COR-L47 (cell line): ENCODE measurements at regions not wholly inside any gene's neighbourhood (a gene's known extent, or its start where the extent isn't known, plus 50 kb on each side); places are given as distances from the start of the nearest gene placed in this dataset.
"Not testable (repeated sequence)": the region's sequence is repeated elsewhere in the genome, so short reads cannot be mapped to it uniquely, and the experiment has no call there.

Experiments
- DNase-seq: peaks from one replicate; lab custom pipeline; 2025; lab: John Stamatoyannopoulos, UW

DNA sequence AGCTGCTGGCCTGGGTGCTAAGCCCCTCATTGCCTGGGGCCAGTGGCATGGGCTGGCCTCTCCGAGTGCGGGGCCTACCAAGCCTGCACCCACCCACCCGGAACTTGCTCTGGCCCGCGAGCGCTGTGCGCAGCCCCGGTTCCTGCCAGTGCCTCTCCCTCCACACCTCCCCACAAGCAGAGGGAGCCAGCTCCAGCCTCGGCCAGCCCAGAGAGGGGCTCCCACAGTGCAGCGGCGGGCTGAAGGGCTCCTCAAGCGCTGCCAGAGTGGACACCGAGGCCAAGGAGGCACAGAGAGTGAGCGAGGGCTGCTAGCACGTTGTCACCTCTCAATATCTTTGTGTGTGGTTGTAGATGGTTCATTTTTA lies 74.8 kb upstream of the ATP1A1 start:
- DNase-seq, result not testable (repeated sequence)

DNA sequence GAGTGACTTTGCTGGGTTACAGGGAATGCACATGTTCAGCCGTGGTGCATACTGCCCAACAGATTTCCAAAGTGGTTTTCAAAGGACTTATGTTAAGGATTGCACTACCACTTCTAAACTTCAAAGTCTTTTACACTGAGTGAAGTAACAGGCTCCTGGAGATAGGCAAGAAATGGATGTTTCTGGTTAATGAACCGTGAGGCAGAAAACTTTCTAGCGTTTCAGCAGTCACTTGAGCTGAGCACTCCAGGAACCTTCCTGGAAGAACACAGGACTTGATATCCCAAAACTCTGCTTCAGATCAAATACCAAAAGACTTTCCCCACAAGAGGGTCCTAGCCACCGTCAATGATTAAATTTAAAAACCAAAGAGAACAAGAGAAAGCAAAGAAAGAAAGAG lies 74.3 kb upstream of the ATP1A1 start:
- DNase-seq, result no peak

DNA sequence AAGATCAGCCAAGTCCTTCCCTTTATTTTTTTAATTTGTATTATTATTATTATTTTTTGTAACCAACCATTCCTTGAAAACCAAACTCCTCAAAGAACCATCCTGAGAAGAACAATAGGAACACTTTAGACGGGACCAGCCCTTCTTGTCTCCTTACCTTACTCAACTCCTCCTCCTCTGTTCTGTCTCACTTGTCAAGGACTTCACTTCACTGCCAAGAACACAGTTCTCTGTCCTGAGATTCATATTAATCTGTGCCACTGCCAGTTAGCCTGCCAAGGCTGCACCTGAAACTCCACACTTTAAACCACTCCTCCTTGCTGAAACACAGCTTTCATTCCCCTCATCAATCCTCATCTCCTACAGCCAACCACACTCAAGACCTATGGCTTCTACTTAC lies 73.8 kb upstream of the ATP1A1 start:
- DNase-seq, result no peak

DNA sequence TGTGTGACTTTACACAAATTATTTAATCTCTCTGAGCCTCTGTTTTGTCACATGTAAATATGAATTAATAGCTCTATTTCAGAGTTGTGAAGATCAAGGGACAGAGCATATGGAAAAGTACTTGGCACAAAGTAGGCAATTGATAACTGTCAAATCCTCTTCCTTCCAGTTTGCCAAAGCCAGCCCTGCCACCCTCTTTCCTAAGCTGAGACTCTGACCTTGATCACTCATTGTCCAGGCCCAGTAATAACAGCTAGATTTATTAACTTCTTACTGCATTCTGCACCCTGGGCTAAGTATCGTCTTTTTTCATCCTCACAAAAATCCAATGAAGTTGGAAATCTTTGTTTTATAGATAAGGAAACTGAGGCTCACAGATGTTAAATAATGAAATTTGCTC lies 70.8 kb upstream of the ATP1A1 start:
- DNase-seq, result no peak

DNA sequence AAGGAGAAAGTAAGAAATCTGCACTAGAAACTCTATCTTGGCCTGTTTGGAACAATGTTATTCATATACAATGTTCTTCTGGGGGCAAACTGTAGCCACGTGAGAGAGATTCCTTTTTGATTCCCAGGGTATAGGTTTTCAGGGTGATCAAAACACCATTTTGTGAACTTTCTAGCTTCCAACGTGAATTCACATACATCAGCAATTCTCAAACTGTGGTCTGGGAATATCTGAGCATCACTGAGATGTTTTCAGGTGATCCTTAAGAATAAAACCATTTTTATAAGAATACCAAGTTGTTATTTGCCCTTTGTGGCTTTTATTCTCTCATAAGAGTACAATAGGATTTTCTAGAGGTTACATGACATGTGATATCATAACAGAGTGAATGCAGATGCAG lies 66.9 kb upstream of the ATP1A1 start:
- no peak for DNase-seq

DNA sequence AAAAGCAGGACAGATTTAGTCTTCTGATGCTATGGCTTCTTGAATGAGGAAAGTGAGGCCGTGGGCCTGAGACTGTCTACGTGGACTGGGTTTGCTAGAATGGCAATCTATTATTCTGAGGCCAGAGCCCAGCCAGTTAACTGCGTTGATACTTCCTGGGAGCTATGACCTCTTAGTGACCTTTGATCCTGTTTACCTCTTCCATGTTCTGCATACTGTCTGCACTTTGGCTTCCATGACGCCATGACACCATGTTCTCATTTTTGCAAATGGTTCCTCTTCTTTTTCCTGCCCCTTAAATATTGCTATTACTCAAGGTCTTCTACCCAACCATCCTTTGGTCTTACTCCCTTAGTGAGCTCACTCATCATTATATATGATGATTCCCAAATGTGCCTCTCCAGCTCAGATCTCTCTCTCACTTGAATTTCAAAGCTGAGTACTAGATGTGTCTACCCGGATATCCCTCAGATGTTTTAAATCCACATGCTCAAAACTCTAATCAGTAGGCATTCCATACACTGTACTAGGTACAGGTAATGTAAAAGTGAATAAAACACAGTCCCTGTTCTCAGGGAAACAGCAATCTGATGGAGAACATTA lies 66.1 kb upstream of the ATP1A1 start:
- no peak for DNase-seq

DNA sequence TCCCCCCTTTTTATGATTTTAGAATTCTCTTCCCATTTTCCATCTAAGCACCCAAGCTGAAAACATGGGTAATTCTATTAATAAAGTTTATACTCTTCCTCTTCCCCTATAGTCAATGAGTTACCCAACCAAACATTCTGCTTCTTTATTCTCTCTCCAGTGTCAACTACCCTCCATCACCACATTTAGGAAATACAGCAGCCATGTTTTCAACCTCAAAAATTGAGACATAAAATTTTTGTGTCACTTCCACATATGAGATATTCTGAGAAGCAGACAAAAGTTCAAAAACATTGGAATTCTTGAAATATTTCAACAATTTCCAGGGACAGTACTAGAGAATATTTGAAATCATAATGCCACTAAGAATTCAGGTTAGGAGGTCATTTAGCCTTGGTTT lies 64.8 kb upstream of the ATP1A1 start:
- DNase-seq, result no peak

DNA sequence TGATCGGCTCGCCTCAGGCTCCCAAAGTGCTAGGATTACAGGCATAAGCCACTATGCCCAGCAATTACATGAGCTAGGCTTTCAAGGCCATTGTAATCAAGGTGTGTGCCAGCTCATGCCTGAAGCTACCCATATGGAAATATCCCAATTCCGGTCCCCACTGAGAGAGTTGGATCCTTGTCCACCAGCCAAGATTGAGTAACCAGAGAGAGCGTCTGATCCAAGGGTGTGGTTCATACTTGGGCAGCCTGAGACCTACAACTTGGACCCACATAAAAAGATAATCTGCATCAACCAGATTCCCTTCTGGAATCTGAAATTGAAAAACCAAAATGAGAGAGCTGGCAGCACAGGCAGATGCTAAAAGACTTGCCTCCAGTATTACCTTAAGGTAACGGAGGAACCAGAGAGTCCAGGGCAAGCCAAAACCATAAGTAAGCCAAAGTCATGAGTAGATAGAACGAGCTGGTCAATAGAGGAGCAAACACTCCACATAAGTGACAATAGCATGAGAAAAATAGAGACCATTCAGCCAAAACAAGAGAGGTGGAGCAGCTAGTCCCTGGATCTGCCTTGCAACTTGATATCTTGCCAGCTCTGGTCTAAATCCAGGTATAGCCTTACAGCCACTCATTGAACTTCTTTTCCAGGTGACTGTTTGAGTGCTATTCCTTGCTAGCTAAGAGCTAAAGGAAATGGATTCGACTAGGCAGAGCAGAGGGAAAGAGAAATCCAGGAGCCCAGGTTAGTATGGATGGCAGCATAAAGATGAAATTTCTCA lies 63.8 kb upstream of the ATP1A1 start:
- DNase-seq, result no peak

DNA sequence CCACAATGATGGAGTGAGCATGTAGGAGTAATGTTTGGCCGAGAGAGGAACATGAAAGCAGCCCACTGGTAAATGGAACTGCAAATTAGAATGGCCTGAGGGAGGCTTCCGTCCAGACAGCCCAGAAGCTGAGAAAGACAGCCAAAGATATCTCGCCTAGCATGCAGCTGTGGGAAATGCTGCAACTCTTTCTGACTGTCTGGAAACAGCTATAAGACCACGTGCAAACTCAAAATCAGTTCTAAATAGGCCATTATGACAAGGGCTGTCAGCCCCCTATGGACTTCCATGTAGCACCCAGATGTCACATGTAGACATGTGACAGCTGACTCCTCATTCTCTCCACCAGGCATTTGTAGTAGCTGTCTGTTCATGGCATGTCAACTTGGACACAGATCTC lies 62.9 kb upstream of the ATP1A1 start:
- DNase-seq, result no peak

DNA sequence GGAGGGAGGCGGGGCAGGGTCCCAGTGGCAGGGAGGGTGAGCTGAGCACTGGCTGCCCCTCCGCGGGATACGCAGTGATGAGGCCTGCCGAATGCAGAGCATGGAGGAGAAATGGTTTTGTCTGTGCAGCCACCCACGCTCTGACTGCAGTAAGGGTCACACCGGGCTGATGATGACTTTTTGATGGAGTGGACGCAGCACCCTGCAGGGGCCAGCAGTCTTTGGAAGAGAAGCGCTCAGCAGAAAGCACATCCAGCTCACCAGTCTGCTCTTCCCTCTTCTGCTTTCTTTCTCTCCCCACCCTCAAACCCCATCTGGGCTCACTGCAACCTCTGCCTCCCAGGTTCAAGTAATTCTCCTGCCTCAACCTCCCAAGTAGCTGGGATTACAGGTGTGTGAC lies 61.9 kb upstream of the ATP1A1 start:
- no peak for DNase-seq

DNA sequence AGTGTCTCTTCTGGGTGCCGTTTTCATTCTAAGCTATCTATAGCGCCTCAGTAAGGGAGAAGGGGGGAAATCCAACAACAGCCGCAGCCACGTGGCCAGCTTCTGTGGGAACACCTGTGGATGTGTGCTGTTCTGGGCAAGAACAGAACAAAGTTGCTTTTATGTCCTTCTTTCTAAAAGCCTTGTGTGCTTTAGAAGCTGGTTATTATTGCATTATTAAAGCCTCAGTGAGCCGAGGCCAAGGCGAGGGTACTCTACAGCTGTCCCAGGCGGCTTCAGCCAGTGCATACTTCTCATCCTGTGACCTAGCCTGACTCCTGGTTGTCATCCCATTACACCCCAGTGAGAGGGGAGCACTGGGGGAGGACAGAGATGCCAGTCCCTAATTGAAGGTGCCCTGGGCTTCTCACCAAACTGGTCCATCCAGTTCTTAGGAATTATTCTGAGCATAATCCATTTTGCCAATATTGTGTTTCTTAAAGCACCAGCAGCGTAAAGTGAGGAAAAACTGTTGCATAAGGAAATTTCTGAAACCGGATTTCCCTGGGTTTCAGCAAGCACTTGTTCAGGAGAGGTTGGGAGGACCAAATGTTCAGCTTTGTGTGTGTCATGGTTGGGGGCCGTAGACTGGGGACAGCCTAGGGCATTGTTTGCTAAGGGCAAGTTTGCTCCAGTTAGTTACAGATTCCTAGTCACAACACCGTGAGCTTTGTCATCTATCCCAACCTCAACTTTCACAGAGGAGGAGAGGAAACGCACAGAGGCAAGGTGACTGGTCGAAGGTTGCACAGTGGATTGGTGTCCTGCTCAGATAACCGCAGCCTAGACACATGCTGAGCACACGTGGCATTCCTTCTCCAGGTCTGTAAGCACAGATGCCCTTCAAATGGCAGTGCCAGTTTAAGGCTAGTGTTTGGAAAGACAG lies 61.0 kb upstream of the ATP1A1 start:
- DNase-seq, result peak; percentile 87

DNA sequence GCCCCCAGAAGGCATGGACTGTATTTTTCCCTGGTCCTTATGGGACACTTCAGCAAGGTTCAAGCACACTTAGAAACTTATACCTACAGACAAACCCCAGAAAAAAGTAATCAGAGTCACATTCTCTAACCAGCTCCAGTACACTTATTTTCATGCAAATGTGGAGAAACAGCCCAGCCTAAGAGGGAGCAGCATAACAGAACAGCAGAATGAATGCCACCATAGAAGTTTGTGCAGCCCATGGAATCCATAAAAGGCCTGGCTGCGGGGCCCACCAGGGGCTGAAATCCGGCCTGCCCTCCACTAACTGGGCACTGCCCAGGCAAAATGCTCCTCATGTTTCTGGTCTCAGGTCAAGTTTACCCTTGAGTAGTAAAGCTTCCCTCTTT lies 60.4 kb upstream of the ATP1A1 start:
- no peak for DNase-seq

DNA sequence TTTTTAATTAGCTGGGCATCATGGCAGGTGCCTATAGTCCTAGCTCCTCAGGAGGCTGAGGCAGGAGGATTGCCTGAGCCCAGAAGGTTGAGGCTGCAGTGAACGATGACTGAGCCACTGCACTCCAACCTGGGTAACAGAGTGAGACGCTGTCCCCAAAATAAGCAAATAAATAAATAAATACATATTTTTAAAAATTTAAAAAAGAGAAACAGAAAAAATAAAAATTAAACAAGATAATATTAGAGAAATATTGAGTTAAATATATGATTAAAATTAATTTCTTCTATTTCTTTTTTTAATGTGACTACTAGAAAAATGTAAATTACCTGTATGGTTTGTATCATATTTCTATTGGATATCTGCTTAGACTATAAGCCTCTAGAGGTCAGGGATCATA lies 59.3 kb upstream of the ATP1A1 start:
- DNase-seq, result no peak

DNA sequence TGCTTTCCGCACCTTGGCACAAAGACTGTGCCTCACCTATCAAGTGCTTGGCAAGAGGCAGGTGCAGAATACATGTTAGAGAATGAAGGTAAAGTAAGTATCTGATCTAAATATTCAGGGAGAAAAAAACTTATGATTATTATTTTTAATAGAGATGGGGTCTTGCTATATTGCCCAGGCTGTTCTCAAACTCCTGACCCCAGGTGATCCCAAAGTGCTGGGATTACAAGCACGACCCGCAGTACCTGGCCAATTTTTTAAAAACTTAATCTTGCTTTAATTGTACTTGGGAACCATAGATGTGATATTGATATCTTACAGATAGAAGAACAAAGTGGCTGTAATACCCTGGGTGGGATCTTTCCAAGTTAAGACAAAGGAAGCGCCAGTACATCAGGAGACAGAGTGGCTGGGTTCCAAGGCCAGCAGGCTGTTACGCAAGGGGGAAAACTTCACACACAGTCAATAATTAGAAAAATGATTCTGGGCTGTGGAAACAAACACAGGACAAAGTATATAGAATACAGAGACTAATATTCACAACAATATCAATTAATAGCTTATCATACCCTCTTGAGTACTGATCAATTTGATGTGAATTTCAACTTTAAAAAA lies 58.6 kb upstream of the ATP1A1 start:
- DNase-seq, result no peak

DNA sequence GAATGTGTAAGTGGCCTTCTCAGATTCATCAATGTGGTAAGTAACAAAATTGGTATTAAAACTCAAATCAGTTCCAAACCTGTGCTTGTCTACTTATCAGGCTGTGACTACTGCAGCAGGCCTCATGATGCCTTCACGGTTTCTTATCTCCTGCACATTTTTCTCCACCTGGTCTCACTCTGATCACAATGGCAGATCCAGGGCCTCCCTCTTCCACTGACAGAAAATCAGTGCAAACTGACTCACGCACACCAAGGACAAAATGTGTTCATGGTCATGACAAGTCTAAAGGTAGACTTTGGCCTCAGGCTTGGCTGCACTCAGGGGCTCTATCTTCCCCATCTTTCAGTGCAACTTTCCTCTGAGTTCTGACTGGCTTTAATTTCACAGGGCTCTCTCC lies 56.7 kb upstream of the ATP1A1 start:
- DNase-seq, result no peak

DNA sequence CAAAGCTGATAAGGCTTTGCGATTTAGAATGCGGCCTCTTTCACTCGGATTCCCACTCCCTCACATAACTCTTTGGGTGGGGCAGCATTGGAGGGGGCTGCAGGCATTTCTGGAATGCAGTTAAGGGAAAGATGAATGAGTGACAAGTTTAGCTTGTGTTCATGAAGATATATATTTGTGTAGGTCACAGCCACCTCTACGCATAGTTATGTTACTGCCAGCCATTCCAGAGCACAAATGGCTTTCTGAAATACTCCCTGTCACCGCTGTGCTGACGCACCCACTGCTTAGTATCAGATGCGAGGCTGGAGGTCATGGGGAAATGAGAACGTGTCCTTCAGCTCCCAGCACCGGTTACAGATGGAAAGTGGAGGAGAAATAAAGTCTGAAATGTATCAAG lies 54.1 kb upstream of the ATP1A1 start:
- DNase-seq, result no peak

DNA sequence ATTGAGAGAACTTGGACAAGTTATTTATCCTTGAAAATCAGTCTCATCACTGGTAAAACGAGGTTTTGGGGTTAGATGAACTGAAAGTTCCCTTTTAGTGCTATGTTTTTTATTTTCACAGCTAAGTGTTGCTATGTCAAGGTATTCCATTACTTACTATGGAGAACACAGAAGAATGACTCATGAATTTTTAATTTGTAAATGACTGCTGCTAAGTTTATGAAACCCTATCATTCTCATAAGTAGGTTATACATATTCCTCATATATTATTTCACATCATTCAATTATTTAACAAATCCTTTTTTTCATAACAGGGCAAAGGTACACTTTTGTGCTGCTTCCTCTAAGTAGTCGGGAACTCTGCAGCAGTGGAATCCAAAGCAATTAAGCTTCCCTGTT lies 52.2 kb upstream of the ATP1A1 start:
- no peak for DNase-seq

DNA sequence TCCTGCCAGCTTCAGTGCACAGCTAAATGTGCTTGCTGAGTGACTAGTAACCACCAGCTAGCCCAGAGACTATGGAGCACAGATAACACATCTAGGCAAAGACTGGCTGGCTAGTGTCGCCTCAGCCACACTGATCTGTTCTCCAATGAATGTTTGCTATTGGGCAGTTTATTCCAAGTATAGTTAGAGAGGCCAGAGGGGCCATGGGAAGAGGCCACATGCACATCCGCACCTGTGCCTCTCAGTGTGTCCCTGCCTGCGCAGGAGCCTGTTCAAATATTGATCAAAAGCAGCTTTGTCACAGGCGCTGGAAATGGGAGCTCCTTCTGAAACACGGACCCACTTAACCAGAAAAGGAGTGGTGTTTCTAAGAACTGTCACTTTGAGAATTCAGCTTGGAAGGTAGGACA lies 51.3 kb upstream of the ATP1A1 start:
- DNase-seq, result peak; percentile 17

DNA sequence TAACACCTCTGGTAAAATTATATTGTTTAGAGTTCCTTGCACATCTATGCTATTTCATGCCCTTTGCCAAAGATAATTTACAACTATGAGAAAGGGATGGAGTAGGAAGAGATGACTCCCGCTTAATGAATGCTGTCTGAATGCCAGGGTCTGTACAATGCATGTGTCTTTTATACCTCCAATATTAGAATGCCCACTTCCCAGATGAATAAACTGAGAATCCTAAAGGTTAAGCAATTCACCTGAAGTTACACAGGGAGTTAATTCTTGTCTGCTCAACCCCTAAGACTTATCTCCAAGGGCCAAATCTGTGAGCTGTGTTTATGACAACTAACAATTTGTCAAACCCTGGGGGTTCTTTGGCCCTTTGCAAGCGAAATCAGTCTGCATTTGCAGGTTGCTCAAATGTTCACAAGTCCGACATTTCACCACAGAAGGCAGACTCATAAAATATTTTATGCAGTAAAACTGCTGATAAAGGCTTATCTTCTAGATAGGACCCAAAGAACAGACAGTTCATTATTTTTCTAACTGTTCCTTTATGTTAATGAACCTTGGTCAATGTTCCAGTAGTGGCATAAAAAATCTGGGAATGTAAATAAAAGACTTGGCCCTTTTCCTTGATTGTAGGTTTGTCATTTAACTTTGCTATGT lies 50.2 kb upstream of the ATP1A1 start:
- no peak for DNase-seq
